Spleen (tissue), 7 donors: ENCODE measurements at regions not wholly inside any gene's neighbourhood (a gene's known extent, or its start where the extent isn't known, plus 50 kb on each side); places are given as distances from the start of the nearest gene placed in this dataset.

Experiments
- CTCF ChIP-seq, 11 experiments: fragments of 200-600 bp in 7 of 11; fragments of 450-650 bp in 4 of 11; sonication (generic) in 4 of 11; IDR thresholded peaks in 8 of 11; conservative IDR thresholded peaks in 3 of 11; 1 replicate in 7 of 11; 2 replicates in 4 of 11; pipeline versions ENCODE4 v1.4.0 to v1.8.0; 2016 to 2021; ENCODE audit warnings: antibody characterized with exemption in 11 of 11, inconsistent platforms in 4 of 11, mild to moderate bottlenecking in 1 of 11
- POLR2A ChIP-seq, 3 donors: fragments of 450-650 bp; IDR thresholded peaks; one replicate each; pipeline ENCODE4 v1.5.1; 2017; ENCODE audit warnings: antibody characterized with exemption in 3 of 3, mild to moderate bottlenecking in 1 of 3
- donor health status: DM: no; HTN: no; CAD: no; lungs with moderate emphysema.
- donor health status: DM: no; HTN: no; CAD: no.
- donor health status: DM: no; HTN: no; CAD: no.

GRCh38 chr2:116975608-116976007 is 838.9 kb upstream of the DDX18 start:
- TF ChIP-seq CTCF (IDR thresholded peaks at IDR 0.05 in 8 of 11, conservative IDR thresholded peaks at IDR 0.05 in 3 of 11): no peak
- no peak for TF ChIP-seq POLR2A (IDR thresholded peaks at IDR 0.05)
